ENCODE measurements at regions not wholly inside any gene's neighbourhood (a gene's known extent, or its start where the extent isn't known, plus 50 kb on each side); places are given as distances from the start of the nearest gene placed in this dataset.
"Not testable (repeated sequence)": the region's sequence is repeated elsewhere in the genome, so short reads cannot be mapped to it uniquely, and the experiment has no call there.

DNA sequence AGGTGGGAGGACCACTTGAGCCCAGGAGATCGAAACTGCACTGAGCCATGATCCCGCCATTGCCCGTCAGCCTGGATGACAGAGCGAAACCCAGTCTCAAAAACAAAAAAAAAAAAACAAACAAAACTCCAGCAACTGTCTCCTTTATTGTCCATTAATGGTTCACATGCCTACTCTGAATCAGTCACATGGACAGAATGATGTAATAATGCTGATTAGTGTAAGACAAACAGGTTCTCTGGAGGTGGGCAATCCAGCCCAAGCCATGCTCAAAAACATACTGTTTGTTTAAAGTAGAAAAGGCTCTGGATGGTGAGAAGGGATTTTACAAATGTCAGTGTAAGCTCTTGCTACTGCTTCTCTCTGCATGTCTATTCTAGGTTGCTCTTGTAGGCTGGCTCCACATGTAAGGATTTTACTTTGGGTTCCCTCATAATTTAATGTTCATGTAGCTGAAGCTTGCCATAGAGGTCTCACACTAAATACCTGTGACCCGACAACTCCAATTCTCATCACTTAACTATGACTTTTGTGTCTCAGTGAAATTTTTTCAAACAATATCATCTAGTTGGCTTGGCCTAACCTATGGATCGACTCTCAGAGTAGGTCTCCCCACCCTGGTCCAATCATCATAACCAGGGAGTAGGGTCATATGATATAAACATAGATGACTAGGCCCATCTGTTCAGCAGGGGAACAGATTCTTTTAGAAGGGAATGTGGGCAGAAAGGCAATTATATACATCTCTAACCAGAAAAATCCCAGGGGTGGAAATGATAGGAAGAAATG is 83.9 kb upstream of the SLC39A10 start:
- no peak for DNase-seq (ENCODE audit: low spot score)

DNA sequence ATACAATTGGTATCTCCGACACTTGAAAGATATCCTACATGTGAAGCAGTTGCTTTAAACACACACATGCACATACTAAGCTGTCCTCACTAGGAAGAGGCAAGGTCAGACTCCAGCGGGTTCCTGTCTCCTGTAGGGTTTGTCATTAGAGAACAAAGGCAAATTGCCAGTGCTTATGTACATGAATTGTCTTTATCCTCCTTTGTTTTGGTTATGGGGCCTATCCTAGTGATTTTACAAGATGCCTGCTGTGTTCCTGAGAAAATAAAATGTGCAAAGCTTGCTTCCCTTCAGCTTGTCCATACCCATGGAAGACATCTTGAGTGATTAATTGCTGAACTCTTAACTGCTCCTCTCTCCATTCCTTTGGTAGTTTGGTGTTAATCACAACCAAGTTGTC is 86.7 kb upstream of the SLC39A10 start:
- no peak for DNase-seq (ENCODE audit: low spot score)

DNA sequence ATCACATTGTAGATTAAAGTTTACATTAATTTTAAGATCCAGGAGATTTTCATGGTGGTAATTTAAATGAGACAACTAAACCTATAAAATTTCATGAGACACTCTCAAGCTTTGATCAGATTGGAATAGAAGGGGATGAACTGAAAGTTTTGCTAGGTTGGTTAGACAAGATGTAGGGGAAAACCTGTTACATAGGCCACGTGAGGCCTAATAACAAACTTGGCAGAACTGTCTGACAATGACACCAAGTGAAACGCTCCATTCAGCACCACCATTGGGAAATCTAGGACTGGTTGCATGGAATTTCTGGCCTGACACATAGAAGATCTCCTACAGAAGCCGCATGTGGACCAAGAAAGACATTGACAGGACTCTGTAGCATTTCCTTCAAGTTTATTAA is 87.8 kb upstream of the SLC39A10 start:
- DNase-seq (ENCODE audit: low spot score) = no peak

DNA sequence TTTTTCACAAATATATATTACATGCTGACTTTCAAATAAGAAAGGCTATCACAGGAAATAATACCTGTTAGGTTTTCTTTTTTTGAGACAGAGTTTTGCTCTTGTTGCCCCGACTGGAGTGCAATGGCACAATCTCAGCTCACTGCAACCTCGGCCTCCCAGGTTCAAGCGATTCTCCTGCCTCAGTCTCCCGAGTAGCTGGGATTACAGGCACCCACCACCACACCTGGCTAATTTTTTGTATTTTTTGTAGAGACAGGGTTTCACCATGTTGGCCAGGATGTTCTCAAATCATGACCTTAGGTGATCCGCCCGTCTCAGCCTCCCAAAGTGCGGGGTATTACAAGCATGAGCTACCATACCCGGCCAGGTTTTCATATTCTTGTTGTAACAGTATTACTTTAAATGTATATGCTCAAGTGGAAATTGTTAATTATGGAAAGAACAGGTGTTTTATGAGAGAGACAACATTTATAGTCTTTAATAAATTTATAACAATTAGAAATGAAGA is 92.3 kb upstream of the SLC39A10 start:
- not testable (repeated sequence) for DNase-seq (ENCODE audit: low spot score)

DNA sequence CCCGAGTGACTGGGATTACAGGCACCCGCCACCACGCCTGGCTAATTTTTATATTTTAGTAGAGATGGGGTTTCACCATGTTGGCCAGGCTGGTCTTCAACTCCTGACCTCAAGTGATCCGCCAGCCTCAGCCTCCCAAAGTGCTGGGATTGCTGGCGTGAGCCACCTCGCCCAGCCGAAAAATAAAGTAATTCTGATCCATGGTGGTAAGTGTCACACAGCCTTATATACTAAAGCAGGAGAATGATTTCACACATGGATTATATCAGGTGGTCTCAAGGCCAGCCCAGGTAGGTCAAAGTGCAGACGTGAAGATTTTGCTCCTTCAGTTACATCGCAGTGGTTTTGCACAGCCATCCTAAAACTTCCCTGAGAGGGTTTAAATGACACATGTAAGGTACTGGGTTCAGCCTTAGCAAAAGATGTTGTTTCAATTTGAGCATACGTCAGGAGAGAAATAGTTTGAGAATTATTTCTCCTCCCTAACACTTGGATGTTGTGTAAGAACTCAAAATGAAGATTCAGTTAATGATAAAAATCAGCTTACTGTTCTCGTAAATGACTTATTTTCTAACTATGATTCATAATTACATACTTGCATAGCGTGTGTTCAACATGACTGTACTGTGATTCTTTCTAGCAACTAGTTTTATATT is 93.0 kb upstream of the SLC39A10 start:
- DNase-seq (ENCODE audit: low spot score) = peak; percentile 16

DNA sequence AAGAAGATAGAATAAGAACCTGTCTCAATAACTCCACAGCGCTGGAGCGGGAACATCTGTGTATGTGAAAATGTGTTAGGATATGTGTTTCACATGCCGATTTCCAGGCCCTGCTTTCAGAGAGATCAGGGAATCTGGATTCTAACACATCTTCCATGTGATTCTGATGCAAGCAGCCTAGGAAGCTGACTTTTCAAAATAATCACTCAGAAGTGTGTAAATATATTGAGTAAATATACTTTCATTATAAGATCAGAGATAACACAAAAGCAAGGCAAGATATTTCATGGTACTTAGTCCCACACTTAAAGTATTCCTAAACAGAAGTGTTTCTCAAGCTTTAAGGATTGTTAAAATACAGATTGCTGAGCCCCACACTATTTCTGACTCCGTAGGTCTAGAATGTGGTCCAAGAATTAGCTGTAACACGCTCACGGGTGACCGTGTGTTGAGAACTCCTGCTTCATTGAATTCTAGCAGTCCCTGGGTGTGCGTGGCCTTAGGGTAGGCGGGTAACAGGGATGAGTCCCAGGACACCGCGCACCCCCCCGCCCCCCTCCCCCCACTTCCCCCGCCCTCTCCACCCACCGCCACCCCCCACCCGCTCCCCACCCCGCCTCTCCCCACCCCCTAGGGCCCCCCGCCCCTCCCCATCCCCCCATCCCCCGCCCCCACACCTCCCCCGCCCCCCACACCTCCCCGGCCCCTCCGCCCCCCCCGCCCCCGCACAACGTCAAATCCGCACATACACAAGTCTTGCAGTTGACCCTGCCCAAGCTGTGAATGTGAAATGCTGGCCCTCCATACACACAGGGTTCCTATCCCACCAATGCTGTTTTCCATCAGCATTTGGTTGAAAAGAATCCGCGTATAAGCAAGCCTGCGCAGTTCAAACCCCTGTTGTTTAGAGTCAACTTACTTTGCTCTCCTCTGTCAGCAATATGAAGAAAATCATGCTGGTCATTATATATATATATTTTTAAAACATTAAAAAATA is 94.2 kb upstream of the SLC39A10 start:
- no peak for DNase-seq (ENCODE audit: low spot score)

DNA sequence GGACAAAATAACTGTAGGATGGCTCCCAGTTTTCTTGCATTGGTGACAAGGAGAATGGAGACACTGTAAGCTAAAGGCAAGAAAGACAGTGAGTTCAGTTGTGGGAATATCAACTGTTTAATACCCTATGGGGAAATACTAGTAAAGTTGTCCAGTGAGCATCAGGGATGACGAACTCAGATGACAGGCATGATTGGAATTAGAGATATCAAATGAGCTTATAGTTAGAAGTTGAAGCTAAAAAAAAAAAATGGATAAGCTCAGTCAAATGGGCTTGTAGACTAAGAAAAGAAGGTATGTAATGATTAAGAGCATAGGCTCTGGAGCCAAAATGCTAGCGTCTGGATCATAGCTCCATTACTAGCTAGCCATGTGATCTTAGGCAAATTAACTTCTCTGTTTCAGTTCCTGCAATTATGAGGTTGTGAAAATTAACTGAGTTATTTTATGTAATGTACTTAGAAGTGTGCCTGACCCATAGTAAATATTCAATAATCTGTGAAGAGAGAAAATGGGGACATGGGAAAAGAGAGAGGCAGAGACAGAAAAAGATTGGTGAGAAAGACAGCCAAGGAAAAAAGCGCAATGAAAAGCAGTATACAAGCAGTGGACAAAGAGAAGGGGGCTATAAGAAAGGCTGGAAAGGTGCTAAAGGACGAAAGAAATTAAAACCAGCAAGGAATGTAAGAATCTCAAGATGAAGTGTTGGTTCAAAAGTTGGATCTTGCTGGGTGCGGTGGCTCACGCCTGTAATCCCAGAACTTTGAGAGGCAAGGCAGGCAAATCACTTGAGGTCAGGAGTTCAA is 95.7 kb upstream of the SLC39A10 start:
- DNase-seq (ENCODE audit: low spot score) = peak; percentile 18

DNA sequence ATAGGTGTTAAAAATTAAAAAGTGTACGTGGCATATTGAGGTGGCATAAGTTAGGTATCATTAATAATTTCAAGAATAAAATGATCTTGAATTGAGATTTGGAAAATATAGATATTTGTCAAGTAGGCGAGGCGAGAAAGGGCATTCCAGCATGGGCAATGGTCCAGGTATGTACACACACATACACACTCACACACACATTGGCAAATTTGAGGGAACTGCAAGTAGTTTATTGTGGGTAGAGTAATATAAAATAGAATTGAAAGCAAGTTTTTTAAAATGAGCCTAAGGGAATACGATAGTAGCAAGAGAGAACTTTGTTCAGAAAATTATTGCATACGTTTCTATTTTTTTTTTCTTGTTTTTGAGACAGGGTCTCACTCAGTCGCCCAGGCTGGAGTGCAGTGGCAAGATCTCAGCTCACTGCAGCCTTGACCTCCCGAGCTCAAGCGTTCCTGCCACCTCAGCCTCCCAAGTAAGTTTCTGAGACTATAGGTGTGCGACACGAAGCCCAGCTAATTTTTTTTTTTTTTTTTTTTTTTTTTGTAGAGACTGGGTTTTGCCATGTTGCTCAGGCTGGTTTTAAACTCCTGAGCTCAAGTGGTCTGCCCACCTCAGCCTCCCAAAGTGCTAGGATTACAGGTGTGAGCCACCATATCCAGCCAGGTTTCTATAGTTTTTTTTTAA is 96.7 kb upstream of the SLC39A10 start:
- DNase-seq (ENCODE audit: low spot score) = no peak

DNA sequence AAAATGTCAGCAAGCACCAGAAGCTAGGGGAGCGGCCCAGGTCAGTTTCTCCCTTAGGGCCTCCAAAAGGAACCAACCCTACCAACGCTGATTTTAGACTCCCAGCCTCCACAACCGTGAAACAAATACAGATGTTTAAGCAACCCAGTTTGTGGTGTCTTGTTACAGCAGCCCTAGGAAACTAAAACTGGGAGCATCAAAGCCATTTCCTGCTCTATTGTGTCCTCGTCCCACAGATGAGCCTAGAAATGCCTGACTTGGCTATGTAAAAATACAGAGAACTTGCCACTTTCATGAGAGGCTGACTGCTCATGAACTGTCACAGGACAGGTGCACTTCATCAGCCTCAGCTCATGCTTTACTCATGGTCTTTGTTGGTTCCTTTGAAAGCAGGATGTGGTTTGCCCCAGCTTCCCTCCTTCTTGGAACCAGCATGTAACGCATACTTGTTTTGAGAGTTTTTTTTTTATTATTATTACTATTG is 97.6 kb upstream of the SLC39A10 start:
- DNase-seq (ENCODE audit: low spot score) = no peak

DNA sequence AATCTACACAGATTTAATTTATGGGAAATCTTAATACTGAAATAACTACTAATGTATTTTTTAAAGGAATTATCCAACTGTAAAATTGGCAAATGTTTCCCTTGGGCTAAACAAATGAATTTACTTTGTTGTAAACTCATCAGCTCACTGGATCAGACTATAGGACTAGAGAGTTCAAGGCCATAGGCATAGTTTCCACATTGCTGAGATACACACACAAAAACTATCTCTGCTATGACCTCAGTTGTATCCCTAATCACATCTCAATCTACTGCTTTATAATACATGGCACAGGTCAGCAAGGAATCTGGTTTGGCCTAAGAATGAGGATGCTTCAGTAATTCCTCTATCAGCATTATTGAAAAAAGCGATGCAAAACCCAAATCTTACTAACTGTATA is 101.1 kb upstream of the SLC39A10 start:
- DNase-seq (ENCODE audit: low spot score) = no peak

DNA sequence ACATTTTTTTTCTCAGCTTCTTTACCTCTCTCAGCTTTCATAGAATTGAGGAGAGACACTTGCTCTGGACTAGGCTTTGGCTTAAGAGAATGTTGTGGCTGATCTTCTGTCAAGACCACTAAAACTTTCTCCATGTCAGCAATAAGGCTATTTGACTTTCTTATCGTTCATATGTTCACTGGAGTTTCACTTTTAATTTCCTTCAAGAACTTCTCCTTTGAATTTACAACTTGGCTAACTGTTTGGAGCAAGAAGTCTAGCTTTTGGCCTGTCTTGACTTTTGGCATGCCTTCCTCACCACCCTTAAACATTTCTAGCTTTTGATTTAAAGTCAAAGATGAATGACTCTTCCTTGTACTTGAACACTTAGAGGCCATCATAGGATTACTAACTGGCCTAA is 104.4 kb upstream of the SLC39A10 start:
- no peak for DNase-seq (ENCODE audit: low spot score)

DNA sequence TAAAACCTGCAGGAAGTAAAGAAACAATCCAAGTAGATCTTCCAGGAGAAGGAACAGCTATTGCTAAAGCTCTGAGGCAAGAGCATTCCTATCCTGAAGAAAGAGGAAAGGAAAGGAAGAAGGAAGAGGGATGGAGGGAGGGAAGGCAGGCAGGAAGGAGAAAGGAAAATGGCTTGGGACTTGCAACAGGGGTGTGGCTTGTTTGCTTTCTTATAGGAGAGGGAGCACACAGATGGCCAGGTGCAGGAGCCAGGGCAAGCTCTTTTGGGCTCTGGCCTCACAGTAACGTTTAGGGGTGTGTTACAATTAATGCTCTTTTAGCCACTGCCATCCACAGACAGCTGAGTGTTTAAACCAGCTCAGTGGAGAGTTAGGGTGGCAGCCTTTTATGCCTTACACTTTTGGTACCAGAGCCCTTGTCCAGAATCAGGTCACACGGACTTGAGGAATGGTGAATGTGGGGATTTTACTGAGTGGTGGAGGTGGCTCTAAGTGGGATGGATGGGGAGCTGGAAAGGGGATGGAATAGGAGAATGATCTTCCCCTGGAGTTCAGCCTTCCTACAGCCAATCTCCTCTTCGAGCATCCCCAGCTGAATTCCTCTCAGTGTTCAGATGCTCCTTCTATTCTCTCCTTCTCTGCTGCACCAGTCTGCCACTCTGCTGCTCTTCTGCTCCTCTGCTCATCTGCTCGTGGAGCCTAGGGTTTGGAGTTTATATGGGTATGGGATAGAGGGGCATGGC is 108.7 kb upstream of the SLC39A10 start:
- DNase-seq (ENCODE audit: low spot score) = no peak

DNA sequence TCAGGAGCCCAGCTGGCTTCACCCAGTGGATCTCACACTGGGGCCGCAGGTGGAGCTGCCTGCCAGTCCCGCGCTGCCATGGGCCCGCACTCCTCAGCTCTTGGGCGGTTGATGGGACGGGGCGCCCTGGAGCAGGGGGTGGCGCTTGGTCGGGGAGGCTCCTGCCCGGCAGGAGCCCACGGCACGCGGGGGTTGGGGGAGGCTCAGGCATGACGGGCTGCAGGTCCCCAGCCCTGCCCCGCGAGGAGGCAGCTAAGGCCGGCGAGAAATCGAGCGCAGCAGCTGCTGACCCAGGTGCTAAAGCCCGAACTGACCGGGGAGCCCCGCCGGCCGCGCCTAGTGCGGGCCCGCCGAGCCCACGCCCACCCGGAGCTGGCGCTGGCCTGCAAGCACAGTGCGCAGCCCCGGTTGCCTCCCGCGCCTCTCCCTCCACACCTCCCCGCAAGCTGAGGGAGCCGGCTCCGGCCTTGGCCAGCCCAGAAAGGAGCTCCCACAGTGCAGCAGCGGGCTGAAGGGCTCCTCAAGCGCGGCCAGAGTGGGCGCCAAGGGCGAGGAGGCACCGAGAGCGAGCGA is 109.7 kb upstream of the SLC39A10 start:
- DNase-seq (ENCODE audit: low spot score) = not testable (repeated sequence)

DNA sequence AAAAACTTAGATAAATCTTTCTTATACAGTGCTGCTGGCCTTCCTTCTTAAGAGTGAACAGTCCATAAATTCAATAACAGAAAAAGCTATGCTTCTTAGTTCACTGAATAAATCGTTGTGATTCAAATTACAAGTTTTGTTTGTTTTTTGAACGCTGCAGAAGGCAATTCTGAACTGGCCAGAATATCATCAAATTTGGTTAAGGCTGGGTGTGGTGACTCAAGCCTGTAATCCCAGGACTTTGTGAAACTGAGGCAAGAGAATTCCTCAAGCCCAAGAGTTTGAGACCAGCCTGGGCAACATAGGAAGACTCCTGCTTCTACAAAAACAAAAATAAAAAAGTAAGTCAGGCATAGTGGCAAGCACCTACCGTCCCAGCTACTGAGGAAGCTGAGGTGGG is 111.2 kb upstream of the SLC39A10 start:
- DNase-seq (ENCODE audit: low spot score) = no peak

DNA sequence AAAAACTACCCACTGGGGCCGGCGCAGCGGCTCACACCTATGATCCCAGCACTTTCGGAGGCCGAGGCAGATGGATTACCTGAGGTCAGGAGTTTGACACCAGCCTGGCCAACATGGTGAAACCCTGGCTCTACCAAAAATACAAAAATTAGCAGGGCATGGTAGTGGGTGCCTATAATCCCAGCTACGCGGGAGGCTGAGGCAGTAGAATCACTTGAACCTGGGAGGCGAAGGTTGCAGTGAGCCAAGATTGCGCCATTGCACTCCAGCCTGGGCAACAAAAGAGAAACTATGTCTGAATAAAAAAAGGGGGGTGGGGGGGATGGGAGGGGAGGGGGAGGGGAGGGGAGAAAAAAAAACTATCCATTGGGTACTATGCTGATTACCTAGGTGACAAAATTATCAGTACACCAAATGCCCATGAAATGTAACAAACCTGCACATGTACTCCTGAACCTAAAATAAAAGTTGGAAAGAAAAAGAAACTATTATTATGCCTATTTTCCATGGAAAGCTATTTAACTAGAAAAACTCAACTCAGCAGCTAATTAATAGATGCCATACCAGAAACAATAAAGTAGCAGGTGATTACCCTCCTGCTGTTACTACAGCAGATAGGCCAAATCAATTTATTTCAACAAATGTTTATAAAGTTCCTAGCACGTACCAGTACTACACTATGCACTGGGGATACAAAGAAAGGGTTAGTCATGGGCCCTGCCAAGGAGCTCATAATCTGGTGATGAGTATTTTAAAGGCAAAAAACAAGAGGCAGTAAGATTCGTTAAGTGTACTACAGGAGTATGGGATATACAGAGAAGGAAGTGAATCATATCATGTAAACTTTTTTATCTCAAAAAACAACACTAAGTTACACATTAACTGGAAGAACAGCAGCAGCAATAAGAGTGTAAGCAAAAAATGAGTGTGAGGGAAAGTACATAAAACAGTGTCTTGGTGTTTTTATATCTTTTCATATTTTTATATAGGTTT is 112.8 kb upstream of the SLC39A10 start:
- DNase-seq (ENCODE audit: low spot score) = peak; percentile 70

DNA sequence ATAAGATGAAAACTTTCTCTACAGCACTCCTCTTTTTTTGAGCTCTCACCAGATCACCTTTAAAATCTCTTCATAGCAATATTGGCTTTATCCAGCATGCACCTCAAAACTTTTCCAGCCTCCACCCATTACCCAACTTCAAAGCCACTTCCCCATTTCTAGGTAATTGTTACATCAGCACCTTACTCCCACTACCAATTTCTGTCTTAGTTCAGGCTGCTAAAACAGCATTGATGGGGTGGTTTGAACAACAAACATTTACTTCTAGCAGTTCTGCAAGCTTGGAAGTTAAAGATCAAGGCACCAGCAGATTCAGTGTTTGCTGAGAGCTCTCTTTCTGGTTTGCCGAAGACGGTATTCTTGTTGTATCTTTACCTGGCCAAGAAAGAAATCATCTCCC is 114.0 kb upstream of the SLC39A10 start:
- no peak for DNase-seq (ENCODE audit: low spot score)

DNA sequence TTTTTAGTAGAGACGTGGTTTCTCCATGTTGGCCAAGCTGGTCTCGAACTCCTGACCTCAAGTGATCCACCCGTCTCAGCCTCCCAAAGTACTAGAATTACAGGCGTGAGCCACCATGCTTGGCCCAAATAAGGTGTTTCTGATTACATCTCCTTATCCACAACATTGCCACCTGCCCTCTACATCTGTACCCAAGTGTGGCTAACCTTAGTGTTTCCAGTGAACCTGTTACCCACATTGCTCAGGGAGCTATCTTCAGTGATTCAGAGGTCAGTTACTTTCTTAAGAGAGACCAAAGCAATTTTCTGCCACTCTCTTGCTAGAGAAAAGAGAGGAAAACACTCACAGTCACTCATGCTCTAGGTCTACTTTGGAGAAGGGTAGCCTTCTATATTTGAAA is 115.0 kb upstream of the SLC39A10 start:
- DNase-seq (ENCODE audit: low spot score) = no peak

DNA sequence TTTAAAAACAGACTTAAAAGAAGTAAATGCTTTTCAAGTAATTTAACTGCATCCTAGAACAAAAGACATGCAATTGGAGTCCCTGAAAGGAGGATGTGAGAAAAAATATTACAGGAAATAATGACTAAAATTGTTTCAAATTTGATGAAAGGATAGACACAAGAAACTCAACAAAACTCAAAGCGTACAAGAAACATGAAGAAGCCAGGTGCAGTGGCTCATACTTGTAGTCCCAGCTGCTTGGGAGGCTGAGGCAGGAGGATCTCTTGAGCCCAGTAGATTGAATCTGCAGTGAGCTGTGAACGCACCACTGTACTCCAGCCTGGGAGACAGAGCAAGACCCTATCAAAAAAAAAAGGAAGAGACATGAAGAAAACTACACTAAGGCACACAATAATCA is 118.1 kb upstream of the SLC39A10 start:
- DNase-seq (ENCODE audit: low spot score) = no peak
